ENCODE measurements at regions not wholly inside any gene's neighbourhood (a gene's known extent, or its start where the extent isn't known, plus 50 kb on each side); places are given as distances from the start of the nearest gene placed in this dataset.
A peak's percentile ranks its signal among the peaks of the same experiment; 100 is the strongest.

GRCh38 chr3:154758109-154758868 is 321.8 kb upstream of the MME start:
- Histone ChIP-seq H3K9me3 (peaks cover 0 to 7% (median 0%) of the 10 kb centered on the region in 11 donors), H3K27me3 (no peaks in the 10 kb centered on the region), H3K4me1 (no peaks in the 10 kb centered on the region), H3K4me3 (no peak overlapping the region), H3K36me3 (no peaks in the 10 kb centered on the region), H3K27ac (no peak overlapping the region)
- TF ChIP-seq, protein P1, sequence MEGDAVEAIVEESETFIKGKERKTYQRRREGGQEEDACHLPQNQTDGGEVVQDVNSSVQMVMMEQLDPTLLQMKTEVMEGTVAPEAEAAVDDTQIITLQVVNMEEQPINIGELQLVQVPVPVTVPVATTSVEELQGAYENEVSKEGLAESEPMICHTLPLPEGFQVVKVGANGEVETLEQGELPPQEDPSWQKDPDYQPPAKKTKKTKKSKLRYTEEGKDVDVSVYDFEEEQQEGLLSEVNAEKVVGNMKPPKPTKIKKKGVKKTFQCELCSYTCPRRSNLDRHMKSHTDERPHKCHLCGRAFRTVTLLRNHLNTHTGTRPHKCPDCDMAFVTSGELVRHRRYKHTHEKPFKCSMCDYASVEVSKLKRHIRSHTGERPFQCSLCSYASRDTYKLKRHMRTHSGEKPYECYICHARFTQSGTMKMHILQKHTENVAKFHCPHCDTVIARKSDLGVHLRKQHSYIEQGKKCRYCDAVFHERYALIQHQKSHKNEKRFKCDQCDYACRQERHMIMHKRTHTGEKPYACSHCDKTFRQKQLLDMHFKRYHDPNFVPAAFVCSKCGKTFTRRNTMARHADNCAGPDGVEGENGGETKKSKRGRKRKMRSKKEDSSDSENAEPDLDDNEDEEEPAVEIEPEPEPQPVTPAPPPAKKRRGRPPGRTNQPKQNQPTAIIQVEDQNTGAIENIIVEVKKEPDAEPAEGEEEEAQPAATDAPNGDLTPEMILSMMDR (IDR thresholded peaks at IDR 0.05): peak in 8 of 9 donors; percentile 31 to 71 (median 58)
- intact Hi-C loops (cut with DNase I): loop anchor here in 8 of 10 donors (1.0 to 10.0 kb wide), 5 partner anchors 564 to 944 kb away; no protein-coding TSS in a partner anchor
- ATAC-seq (no peak), DNase-seq (no peak)
- WGBS, 2 donors: 32 to 38% methylated on average over 5 of the region's 5 CpGs

GRCh38 chr3:154753101-154753500 is 323.1 kb upstream of the GPR149 start:
- TF ChIP-seq, protein P1 (IDR thresholded peaks at IDR 0.05): no peak
- peaks cover 0 to 7% (median 0%) of the 10 kb centered on the region in 11 donors for H3K9me3 ChIP-seq
- H3K27me3 ChIP-seq: no peaks in the 10 kb centered on the region
- intact Hi-C loops (cut with DNase I): loop anchor here in 2 of 10 donors (5.0 to 10.0 kb wide), 2 partner anchors 569 to 572 kb away; no protein-coding TSS in a partner anchor
- 85 to 88% methylated on average over 1 of the region's 1 CpG for WGBS, 2 donors
- ATAC-seq (no peak), DNase-seq (no peak)
- H3K27ac ChIP-seq: no peak overlapping the region
- no peak overlapping the region for H3K4me3 ChIP-seq
- no peaks in the 10 kb centered on the region for H3K36me3 ChIP-seq
- H3K4me1 ChIP-seq: no peaks in the 10 kb centered on the region

DNA sequence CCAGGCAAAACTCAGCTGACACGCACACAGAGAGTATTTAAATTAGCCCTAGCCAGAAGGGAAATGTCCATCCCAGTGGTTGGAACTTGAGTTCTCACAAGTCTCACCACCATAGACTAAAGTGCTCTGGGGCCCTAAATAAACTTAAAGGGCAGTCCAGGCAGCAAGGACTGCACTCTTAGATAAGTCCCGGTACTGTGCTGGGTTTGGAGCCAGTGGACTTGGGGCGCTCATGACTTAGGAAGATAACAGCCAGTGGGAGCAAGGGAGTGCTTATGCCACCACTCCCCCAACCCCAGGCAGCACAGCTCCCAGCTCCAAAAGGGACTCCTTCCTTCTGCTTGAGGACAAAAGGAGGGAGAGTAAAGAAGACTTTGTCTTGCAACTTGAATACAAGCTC is 319.5 kb upstream of the GPR149 start:
- no peak for DNase-seq
- ATAC-seq: no peak
- no peak overlapping the region for H3K4me3 ChIP-seq
- H3K9me3 ChIP-seq: no peaks in the 10 kb centered on the region
- TF ChIP-seq, protein P1 (IDR thresholded peaks at IDR 0.05): no peak
- no peaks in the 10 kb centered on the region for H3K36me3 ChIP-seq
- no peak overlapping the region for H3K27ac ChIP-seq
- intact Hi-C loops (cut with DNase I): no loop called here
- 72 to 79% methylated on average over 3 of the region's 3 CpGs for WGBS, 2 donors
- H3K27me3 ChIP-seq: no peaks in the 10 kb centered on the region
- no peaks in the 10 kb centered on the region for H3K4me1 ChIP-seq

GRCh38 chr3:154745929-154746328 is 315.9 kb upstream of the GPR149 start:
- DNase-seq (no peak), ATAC-seq (no peak)
- WGBS, 2 donors: 30 to 47% methylated on average over 1 of the region's 1 CpG
- no peaks in the 10 kb centered on the region for H3K4me1 ChIP-seq
- intact Hi-C loops (cut with DNase I): no loop called here
- no peaks in the 10 kb centered on the region for H3K27me3 ChIP-seq
- no peaks in the 10 kb centered on the region for H3K36me3 ChIP-seq
- TF ChIP-seq, protein P1 (IDR thresholded peaks at IDR 0.05): no peak
- H3K27ac ChIP-seq: no peak overlapping the region
- peaks cover 0 to 27% (median 5%) of the 10 kb centered on the region in 11 donors for H3K9me3 ChIP-seq
- H3K4me3 ChIP-seq: no peak overlapping the region
